ENCODE measurements at regions not wholly inside any gene's neighbourhood (a gene's known extent, or its start where the extent isn't known, plus 50 kb on each side); places are given as distances from the start of the nearest gene placed in this dataset.

DNA sequence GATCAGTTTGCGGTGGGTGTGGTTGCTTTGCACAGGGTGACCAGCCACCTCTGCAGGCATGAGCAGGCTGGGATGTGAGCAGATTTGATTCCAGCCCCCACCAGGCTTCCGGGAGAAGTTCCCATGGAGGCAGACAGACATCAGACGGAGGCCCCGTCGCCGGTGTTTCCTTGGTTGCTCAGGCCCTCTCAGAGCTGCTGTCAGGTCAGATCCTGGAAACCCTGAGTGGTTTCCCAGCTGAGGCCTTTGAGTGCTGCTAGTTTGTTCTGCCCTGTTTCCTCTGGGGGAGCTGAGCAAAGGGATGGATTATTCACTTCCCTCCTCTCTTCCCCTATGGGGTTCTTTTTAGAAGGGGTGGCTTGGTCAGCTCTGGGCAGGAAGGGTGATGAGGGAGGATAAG lies 62.2 kb downstream of the FAM241B start:
- no peak for TF ChIP-seq CTCF (IDR thresholded peaks at IDR 0.05; ENCODE audit: extremely low read depth, insufficient read depth, missing control alignments)
- DNase-seq (ENCODE audit: low spot score): no peak
- in situ Hi-C loops (cut with MboI; ENCODE audit: low pct_unique_long_range_greater_than_20kb, low sequenced_read_pairs, unreplicated experiment): no loop called here

DNA sequence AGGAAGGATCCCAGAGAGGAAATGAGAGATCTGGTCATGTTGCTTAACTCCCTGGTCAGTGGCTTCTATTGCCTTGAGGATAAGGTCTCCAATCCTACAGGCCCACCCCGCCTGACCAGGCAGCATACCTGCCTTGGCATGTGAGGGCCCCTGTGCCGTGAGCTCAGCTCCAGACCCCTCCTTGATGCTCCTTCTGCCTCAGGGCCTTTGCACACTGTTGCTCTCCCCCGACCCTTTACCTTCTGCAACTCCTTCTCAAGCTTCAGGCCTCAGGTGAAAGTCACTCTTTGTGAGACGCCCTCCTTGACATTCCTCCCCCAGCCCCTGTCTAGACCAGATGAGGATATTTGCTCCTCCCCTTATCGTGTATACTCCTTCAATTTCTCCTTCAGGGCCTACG lies 62.8 kb downstream of the FAM241B start:
- in situ Hi-C loops (cut with MboI; ENCODE audit: low pct_unique_long_range_greater_than_20kb, low sequenced_read_pairs, unreplicated experiment): no loop called here
- no peak for TF ChIP-seq CTCF (IDR thresholded peaks at IDR 0.05; ENCODE audit: extremely low read depth, insufficient read depth, missing control alignments)

GRCh38 chr10:69693886-69694285 lies 63.8 kb downstream of the FAM241B start:
- TF ChIP-seq CTCF (IDR thresholded peaks at IDR 0.05; ENCODE audit: extremely low read depth, insufficient read depth, missing control alignments): no peak
- in situ Hi-C loops (cut with MboI; ENCODE audit: low pct_unique_long_range_greater_than_20kb, low sequenced_read_pairs, unreplicated experiment): no loop called here
- DNase-seq (ENCODE audit: low spot score): no peak

More for the DNA sequence above, 62.8 kb downstream of the FAM241B start:
- no peak for DNase-seq (ENCODE audit: low spot score)

DNA sequence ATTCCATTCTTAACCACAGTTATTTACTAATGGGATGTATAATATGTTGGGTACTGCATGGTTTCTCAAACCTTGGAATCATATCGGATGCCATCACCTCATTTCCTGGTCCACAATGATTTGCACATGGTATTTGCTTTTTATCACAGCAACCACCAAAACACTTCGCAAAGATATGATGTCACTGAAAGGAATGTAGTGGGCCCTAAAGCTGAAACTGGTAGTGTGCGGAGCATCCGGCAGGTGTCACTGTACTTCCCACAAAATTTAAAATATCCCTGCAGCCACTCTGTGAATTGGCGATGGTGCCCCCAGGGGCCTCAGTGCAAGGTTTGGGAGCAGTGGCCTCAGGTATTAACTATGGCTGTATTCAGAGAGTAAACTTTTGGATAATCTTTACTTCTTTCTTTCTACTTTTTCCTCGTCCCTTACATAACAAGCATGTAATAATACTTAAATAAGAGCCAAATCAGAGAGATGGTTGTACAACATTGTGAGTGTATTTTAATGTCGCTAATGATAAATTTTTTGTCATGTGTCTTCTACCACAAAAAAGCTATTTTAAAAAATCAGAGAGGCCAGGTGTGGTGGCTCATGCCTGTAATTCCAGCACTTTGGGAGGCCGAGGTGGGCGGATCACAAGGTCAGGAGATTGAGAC lies 66.2 kb downstream of the FAM241B start:
- DNase-seq (ENCODE audit: low spot score): no peak
- in situ Hi-C loops (cut with MboI; ENCODE audit: low pct_unique_long_range_greater_than_20kb, low sequenced_read_pairs, unreplicated experiment): no loop called here
- peak; percentile 35 for TF ChIP-seq CTCF (IDR thresholded peaks at IDR 0.05; ENCODE audit: extremely low read depth, insufficient read depth, missing control alignments)

DNA sequence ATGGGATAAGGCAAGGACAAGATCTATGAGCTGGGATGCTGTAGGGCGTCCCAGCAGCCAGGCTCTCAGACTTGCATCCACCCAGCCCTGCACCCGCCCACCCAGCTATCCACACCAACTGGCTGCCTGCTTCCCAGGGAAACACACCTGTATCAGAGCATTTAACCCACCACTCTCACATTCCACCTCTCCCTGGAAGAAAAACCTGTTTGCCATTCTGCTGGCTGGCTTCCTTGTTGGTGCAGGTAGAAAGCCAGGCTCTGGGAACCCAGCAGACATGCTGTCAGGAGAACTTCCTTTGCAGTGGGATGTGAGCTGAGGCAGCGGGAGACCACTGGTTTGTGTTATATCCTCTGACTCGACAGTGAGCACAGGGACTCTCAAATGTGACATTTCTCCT lies 67.0 kb downstream of the FAM241B start:
- DNase-seq (ENCODE audit: low spot score): no peak
- TF ChIP-seq CTCF (IDR thresholded peaks at IDR 0.05; ENCODE audit: extremely low read depth, insufficient read depth, missing control alignments): no peak
- in situ Hi-C loops (cut with MboI; ENCODE audit: low pct_unique_long_range_greater_than_20kb, low sequenced_read_pairs, unreplicated experiment): no loop called here

GRCh38 chr10:69703256-69703655 lies 73.2 kb downstream of the FAM241B start:
- no peak for TF ChIP-seq CTCF (IDR thresholded peaks at IDR 0.05; ENCODE audit: extremely low read depth, insufficient read depth, missing control alignments)
- in situ Hi-C loops (cut with MboI; ENCODE audit: low pct_unique_long_range_greater_than_20kb, low sequenced_read_pairs, unreplicated experiment): no loop called here
- no peak for DNase-seq (ENCODE audit: low spot score)

All from GM13977 (cell line).